ENCODE measurements at regions not wholly inside any gene's neighbourhood (a gene's known extent, or its start where the extent isn't known, plus 50 kb on each side); places are given as distances from the start of the nearest gene placed in this dataset.
"Not testable (repeated sequence)": the region's sequence is repeated elsewhere in the genome, so short reads cannot be mapped to it uniquely, and the experiment has no call there.

DNA sequence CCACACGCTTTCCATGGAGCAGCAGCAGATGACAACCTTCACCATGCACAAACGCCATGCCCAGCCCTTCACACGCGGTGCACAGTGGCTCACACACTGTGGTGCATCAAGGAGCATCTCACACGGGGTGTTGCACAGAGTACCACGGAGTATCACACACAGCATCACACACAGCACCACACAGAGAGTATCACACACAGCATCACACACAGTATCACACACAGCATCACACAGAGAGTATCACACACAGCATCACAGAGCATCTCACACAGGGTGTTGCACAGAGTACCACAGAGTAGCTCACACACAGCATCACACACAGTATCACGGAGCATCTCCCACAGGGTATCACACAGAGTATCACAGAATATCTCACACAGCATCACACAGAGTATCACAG lies 122.2 kb upstream of the RAB4A start:
- H3K9me3 ChIP-seq (ENCODE audit: control insufficient read depth, low read length), result peaks cover 8% of the 10 kb centered on the region
- H3K36me3 ChIP-seq (ENCODE audit: control insufficient read depth, insufficient read depth, low read length, severe bottlenecking), result no peaks in the 10 kb centered on the region
- H3K4me1 ChIP-seq (ENCODE audit: control insufficient read depth, insufficient read depth, low read length), result no peaks in the 10 kb centered on the region
- H3K4me3 ChIP-seq (ENCODE audit: low read length), result no peak overlapping the region
- peaks cover 59% of the 10 kb centered on the region for H3K27me3 ChIP-seq (replicated peaks; ENCODE audit: control insufficient read depth, insufficient read depth, low read length)
- no peak overlapping the region for H3K9ac ChIP-seq (ENCODE audit: low read length)
- DNase-seq (ENCODE audit: low read depth), result no peak

DNA sequence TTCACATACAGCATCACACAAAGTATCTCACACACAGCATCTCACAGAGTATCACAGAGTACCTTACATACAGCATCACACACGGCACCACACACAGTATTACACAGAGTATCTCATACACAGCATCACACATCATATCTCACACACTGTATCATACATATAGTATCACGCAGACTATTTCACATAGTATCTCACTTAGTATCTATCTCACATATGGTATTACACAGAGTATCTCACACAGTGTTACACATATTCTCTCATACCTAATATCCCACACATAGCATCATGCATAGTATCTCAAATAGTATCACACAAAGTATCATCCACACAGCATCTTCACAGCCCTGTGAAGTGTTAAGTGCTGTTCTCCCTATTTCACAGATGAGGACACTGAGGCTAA lies 121.5 kb upstream of the RAB4A start:
- Histone ChIP-seq H3K9ac (ENCODE audit: low read length) (no peak overlapping the region), H3K27me3 (replicated peaks; ENCODE audit: control insufficient read depth, insufficient read depth, low read length) (peaks cover 53% of the 10 kb centered on the region), H3K4me3 (ENCODE audit: low read length) (no peak overlapping the region), H3K4me1 (ENCODE audit: control insufficient read depth, insufficient read depth, low read length) (no peaks in the 10 kb centered on the region), H3K36me3 (ENCODE audit: control insufficient read depth, insufficient read depth, low read length, severe bottlenecking) (no peaks in the 10 kb centered on the region), H3K9me3 (ENCODE audit: control insufficient read depth, low read length) (peaks cover 8% of the 10 kb centered on the region)
- DNase-seq (ENCODE audit: low read depth), result no peak

DNA sequence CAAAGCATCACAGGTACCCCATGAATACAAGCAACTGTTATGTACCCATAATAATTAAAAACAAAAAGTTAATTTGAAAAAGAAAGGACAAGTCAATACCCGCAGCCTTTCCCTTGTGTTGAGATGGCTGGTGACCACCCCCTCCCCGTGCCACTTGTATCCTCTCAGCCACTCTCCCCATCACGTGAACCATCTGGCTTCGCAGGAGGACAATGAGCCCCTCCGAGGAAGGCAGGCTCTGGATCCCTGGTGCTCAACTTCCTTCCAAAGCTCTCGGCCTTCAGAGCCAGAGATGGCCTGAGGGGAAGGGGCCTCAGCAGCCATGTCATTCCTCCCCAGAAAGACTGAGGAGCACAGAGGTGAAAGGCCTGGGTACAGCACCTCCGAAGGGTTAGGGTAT lies 120.4 kb upstream of the RAB4A start:
- DNase-seq (ENCODE audit: low read depth), result no peak

DNA sequence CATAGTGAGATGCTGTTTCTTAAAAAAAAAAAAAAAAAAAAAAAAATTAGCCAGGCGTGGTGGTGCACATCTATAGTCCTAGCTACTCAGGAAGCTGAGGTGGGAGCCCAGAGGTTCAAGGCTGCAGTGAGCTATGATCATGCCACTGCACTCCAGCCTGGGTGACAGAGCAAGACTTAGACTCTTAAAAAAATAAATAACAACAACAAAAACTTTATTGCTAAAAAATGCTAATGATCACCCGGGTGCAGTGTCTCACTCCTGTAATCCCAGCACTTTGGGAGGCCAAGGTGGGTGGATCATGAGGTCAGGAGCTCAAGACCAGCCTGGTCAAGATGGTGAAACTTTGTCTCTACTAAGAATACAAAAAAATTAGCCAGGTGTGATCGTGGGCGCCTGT lies 119.5 kb upstream of the RAB4A start:
- not testable (repeated sequence) for H3K9me3 ChIP-seq (ENCODE audit: control insufficient read depth, low read length); DNase-seq (ENCODE audit: low read depth); H3K4me1 ChIP-seq (ENCODE audit: control insufficient read depth, insufficient read depth, low read length); H3K4me3 ChIP-seq (ENCODE audit: low read length); H3K9ac ChIP-seq (ENCODE audit: low read length); H3K36me3 ChIP-seq (ENCODE audit: control insufficient read depth, insufficient read depth, low read length, severe bottlenecking)
- peaks cover 35% of the 10 kb centered on the region for H3K27me3 ChIP-seq (replicated peaks; ENCODE audit: control insufficient read depth, insufficient read depth, low read length)

More for the DNA sequence above, 120.4 kb upstream of the RAB4A start:
- H3K4me3 ChIP-seq (ENCODE audit: low read length), result no peak overlapping the region
- no peak overlapping the region for H3K9ac ChIP-seq (ENCODE audit: low read length)
- H3K27me3 ChIP-seq (replicated peaks; ENCODE audit: control insufficient read depth, insufficient read depth, low read length), result peaks cover 44% of the 10 kb centered on the region
- peaks cover 4% of the 10 kb centered on the region for H3K4me1 ChIP-seq (ENCODE audit: control insufficient read depth, insufficient read depth, low read length)
- H3K36me3 ChIP-seq (ENCODE audit: control insufficient read depth, insufficient read depth, low read length, severe bottlenecking), result no peaks in the 10 kb centered on the region
- H3K9me3 ChIP-seq (ENCODE audit: control insufficient read depth, low read length), result peaks cover 8% of the 10 kb centered on the region

DNA sequence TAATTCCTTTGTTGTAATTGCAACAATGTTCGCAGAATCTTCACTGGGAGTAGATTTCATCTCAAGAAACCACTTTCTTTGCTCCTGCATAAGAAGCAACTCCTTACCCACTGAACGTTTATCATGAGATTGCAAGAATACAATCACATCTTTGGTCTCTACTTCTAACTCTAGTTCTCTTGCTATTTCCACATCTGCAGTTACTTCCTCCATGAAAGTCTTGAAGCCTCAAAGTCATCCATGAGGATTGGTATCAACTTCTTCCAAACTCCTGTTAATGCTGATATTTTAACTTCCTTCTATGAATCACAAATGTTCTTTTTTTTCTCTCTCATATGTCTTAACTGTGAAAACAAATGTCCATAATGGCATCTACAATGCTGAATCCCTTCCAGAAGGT lies 118.6 kb upstream of the RAB4A start:
- H3K27me3 ChIP-seq (replicated peaks; ENCODE audit: control insufficient read depth, insufficient read depth, low read length), result peaks cover 26% of the 10 kb centered on the region
- H3K4me1 ChIP-seq (ENCODE audit: control insufficient read depth, insufficient read depth, low read length), result peaks cover 5% of the 10 kb centered on the region
- peaks cover 8% of the 10 kb centered on the region for H3K9me3 ChIP-seq (ENCODE audit: control insufficient read depth, low read length)
- no peak for DNase-seq (ENCODE audit: low read depth)
- H3K36me3 ChIP-seq (ENCODE audit: control insufficient read depth, insufficient read depth, low read length, severe bottlenecking), result no peaks in the 10 kb centered on the region
- no peak overlapping the region for H3K9ac ChIP-seq (ENCODE audit: low read length)
- H3K4me3 ChIP-seq (ENCODE audit: low read length), result no peak overlapping the region

DNA sequence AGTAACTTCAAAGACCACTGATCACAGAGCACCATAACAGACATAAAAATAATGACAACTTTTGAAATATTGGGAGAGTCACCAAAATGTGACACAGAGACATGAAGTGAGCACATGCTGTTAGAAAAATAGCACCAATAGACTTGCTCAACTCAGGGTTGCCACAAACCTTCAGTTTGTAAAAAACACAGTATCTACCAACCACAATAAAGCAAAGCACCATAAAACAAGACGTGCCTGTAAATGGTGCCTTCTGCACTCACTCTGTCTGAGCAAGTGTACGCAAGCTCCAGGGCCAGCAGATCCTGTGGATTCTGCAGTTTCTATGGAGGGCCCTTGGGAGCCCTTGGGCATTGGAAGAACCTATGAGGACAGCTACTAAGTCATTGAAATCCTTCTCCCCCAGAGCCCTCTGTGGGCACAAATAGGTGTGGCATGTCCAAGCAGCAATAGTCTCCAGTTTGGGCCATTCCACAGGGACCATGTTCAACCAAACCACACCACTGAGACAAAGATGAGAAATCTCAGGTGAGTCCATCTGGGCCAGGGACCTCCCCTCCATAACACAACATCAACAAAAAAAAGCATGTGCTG lies 116.9 kb upstream of the RAB4A start:
- Histone ChIP-seq H3K36me3 (ENCODE audit: control insufficient read depth, insufficient read depth, low read length, severe bottlenecking) (no peaks in the 10 kb centered on the region), H3K9ac (ENCODE audit: low read length) (no peak overlapping the region), H3K4me3 (ENCODE audit: low read length) (no peak overlapping the region), H3K9me3 (ENCODE audit: control insufficient read depth, low read length) (peaks cover 8% of the 10 kb centered on the region), H3K27me3 (replicated peaks; ENCODE audit: control insufficient read depth, insufficient read depth, low read length) (peaks cover 9% of the 10 kb centered on the region), H3K4me1 (ENCODE audit: control insufficient read depth, insufficient read depth, low read length) (peaks cover 5% of the 10 kb centered on the region)
- DNase-seq (ENCODE audit: low read depth), result no peak

DNA sequence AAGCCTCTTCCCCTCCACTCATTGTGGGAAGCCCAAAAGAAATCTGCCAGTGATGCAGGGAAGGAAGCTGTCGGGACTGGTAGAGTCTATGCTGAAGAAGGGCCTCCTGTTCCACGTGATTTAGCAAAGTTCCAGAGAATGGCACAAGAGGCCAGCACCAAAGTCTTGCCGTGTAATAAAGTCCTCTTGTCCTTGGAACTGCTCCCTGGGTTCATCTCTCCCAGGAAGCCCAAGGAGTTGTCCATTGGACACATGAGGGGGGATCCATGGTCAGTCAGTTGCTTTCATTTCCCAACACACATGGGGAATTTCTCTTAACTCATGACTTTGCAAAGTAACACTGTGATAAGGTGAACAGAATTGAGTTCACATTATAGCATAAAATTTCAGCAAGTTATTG lies 116.1 kb upstream of the RAB4A start:
- DNase-seq (ENCODE audit: low read depth), result no peak
- Histone ChIP-seq H3K9ac (ENCODE audit: low read length) (no peak overlapping the region), H3K27me3 (replicated peaks; ENCODE audit: control insufficient read depth, insufficient read depth, low read length) (peaks cover 9% of the 10 kb centered on the region), H3K36me3 (ENCODE audit: control insufficient read depth, insufficient read depth, low read length, severe bottlenecking) (no peaks in the 10 kb centered on the region), H3K4me3 (ENCODE audit: low read length) (no peak overlapping the region), H3K9me3 (ENCODE audit: control insufficient read depth, low read length) (peaks cover 8% of the 10 kb centered on the region), H3K4me1 (ENCODE audit: control insufficient read depth, insufficient read depth, low read length) (peaks cover 5% of the 10 kb centered on the region)

DNA sequence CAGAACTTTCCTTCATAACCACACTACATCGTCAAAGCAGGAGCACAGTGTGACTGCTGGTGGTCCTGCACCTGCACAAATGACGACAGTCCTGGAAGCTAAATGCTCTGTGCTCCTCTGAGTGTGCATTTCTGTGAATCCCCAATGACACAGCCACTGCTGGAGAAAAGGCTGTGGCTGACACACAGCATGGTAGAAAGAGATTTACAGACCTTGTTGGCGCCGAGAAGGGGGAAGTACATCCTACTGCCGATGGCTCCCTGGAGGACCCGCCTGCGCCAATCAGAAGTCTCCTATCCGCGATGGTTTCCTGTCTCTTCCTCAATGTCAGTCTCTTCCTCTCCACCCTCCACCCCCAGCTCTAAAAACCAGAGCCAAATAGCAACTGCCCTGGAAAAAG lies 115.4 kb upstream of the RAB4A start:
- H3K27me3 ChIP-seq (replicated peaks; ENCODE audit: control insufficient read depth, insufficient read depth, low read length), result peaks cover 14% of the 10 kb centered on the region
- peaks cover 8% of the 10 kb centered on the region for H3K9me3 ChIP-seq (ENCODE audit: control insufficient read depth, low read length)
- H3K9ac ChIP-seq (ENCODE audit: low read length), result no peak overlapping the region
- H3K4me1 ChIP-seq (ENCODE audit: control insufficient read depth, insufficient read depth, low read length), result peaks cover 5% of the 10 kb centered on the region
- DNase-seq (ENCODE audit: low read depth), result no peak
- H3K4me3 ChIP-seq (ENCODE audit: low read length), result no peak overlapping the region
- no peaks in the 10 kb centered on the region for H3K36me3 ChIP-seq (ENCODE audit: control insufficient read depth, insufficient read depth, low read length, severe bottlenecking)

DNA sequence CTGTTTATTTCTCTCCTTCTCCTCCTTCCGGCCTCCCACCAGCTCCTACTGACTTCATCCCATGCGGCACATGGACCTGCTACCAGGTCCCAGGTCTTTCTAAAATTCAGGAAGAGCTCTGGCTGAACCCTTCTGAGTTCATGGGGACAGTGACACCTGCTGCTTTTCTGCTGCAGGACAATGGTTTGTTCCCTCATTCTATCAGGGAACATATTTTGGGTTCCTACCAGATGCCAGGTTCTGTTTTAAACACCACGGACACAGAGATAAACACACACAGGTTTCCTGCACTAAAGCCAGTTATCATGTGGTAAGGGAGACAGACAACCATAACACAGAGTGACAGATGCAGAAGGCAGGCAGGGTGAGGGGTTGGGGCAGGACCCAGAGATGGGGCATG lies 114.0 kb upstream of the RAB4A start:
- DNase-seq (ENCODE audit: low read depth), result peak; percentile 13
- Histone ChIP-seq H3K4me1 (ENCODE audit: control insufficient read depth, insufficient read depth, low read length) (peaks cover 5% of the 10 kb centered on the region), H3K27me3 (replicated peaks; ENCODE audit: control insufficient read depth, insufficient read depth, low read length) (peaks cover 14% of the 10 kb centered on the region), H3K36me3 (ENCODE audit: control insufficient read depth, insufficient read depth, low read length, severe bottlenecking) (no peaks in the 10 kb centered on the region), H3K4me3 (ENCODE audit: low read length) (no peak overlapping the region), H3K9me3 (ENCODE audit: control insufficient read depth, low read length) (peaks cover 8% of the 10 kb centered on the region), H3K9ac (ENCODE audit: low read length) (no peak overlapping the region)

DNA sequence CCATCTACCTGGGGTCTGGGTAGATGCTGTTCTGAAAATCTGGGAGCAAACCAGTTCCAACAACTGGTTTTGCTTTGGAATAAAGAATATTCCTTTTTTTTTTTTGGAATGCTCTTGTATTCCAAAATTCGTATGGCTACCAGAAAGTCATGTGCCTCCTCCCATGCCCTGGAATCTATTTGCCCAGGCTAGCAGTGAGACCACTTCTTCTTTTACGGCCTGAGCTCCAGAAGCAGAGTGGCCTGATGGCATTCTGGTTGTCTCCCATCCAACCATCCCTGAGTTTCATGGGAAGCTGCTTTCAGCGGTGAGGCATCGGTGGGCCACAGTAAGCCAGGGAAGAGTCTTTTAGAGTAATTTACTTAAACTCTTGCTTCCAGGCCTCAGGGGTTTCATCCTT lies 113.4 kb upstream of the RAB4A start:
- peaks cover 14% of the 10 kb centered on the region for H3K27me3 ChIP-seq (replicated peaks; ENCODE audit: control insufficient read depth, insufficient read depth, low read length)
- H3K36me3 ChIP-seq (ENCODE audit: control insufficient read depth, insufficient read depth, low read length, severe bottlenecking), result no peaks in the 10 kb centered on the region
- peaks cover 5% of the 10 kb centered on the region for H3K4me1 ChIP-seq (ENCODE audit: control insufficient read depth, insufficient read depth, low read length)
- no peak overlapping the region for H3K4me3 ChIP-seq (ENCODE audit: low read length)
- H3K9ac ChIP-seq (ENCODE audit: low read length), result no peak overlapping the region
- no peak for DNase-seq (ENCODE audit: low read depth)
- peaks cover 8% of the 10 kb centered on the region for H3K9me3 ChIP-seq (ENCODE audit: control insufficient read depth, low read length)

DNA sequence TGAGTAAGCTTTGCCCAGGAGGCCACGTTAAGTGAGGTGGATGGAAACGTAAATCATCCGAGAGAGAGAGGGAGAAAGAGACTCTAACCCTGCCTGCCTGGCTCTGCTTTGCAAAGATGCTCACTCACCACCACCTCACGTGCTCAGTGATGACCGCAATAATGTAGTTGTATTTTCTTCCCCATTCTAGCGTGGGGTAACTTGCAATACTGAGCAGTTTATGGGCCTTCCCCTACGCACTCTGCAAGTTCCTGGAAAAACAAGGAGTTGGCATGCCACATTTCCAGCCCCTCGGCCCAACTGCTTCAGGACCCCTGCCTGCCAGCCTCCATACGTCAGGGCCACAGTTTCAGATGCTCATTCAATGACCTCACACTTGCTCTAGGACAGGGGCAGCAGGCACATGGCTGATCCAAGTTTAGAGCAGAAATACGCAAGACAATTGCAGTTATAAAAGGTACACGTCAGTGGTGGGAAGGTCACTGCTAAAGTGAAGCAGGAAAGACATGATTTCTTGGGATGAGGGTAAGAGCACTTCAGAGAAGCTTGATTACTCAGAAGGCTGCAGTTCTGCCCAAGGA lies 112.5 kb upstream of the RAB4A start:
- no peaks in the 10 kb centered on the region for H3K36me3 ChIP-seq (ENCODE audit: control insufficient read depth, insufficient read depth, low read length, severe bottlenecking)
- H3K4me1 ChIP-seq (ENCODE audit: control insufficient read depth, insufficient read depth, low read length), result peaks cover 5% of the 10 kb centered on the region
- no peak for DNase-seq (ENCODE audit: low read depth)
- H3K9me3 ChIP-seq (ENCODE audit: control insufficient read depth, low read length), result no peaks in the 10 kb centered on the region
- H3K27me3 ChIP-seq (replicated peaks; ENCODE audit: control insufficient read depth, insufficient read depth, low read length), result peaks cover 14% of the 10 kb centered on the region
- no peak overlapping the region for H3K4me3 ChIP-seq (ENCODE audit: low read length)
- H3K9ac ChIP-seq (ENCODE audit: low read length), result no peak overlapping the region

DNA sequence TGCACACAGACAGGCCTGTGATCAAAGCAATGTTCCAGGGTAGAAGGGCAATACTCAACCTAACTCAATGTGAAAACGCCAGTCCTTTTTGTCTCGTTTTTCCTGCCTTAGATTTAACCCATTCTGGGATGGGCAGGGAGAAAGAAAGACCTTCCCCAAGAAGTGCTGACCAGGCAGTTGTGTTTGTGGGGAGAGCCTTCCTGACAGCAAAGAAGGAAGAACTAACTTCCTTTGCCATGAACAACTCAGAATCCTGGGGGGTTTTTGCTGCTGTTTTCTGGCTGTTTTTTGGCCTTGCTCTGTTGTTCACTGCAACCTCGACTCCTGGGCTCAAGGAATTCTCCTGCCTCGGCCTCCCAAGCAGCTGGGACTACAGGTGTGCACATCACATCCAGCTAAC lies 112.0 kb upstream of the RAB4A start:
- H3K9me3 ChIP-seq (ENCODE audit: control insufficient read depth, low read length), result no peaks in the 10 kb centered on the region
- H3K4me3 ChIP-seq (ENCODE audit: low read length), result no peak overlapping the region
- no peaks in the 10 kb centered on the region for H3K36me3 ChIP-seq (ENCODE audit: control insufficient read depth, insufficient read depth, low read length, severe bottlenecking)
- DNase-seq (ENCODE audit: low read depth), result no peak
- H3K9ac ChIP-seq (ENCODE audit: low read length), result no peak overlapping the region
- H3K27me3 ChIP-seq (replicated peaks; ENCODE audit: control insufficient read depth, insufficient read depth, low read length), result peaks cover 14% of the 10 kb centered on the region
- H3K4me1 ChIP-seq (ENCODE audit: control insufficient read depth, insufficient read depth, low read length), result peaks cover 5% of the 10 kb centered on the region
